ENCODE measurements at regions not wholly inside any gene's neighbourhood (a gene's known extent, or its start where the extent isn't known, plus 50 kb on each side); places are given as distances from the start of the nearest gene placed in this dataset.
"Not testable (repeated sequence)": the region's sequence is repeated elsewhere in the genome, so short reads cannot be mapped to it uniquely, and the experiment has no call there.

DNA sequence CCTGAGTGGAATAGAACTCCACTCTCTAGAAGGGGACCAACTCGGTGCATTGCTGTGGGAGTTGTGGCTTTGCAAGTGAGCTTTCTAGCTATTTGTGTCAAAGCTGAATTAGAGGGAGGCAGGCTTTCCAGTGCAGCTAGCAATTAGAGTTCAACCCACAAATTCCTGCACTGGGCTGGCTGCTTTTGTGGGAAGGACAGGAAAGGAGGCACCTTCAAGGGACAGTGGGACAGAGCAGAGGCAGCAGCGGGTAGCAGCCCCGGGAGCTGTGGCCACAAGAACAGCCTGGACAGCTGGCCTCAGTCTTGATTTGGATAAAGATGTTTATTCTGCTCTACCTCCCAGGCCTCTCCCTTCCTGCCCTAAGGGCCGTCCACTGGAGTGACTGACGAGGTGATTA lies 83.7 kb upstream of the SLIT3 start:
- Histone ChIP-seq H3K36me3 (ENCODE audit: insufficient read depth, low read depth, low read length) (no peaks in the 10 kb centered on the region), H3K27me3 (ENCODE audit: insufficient read depth, low read length) (no peaks in the 10 kb centered on the region), H3K4me1 (ENCODE audit: insufficient read depth, low read length) (no peaks in the 10 kb centered on the region), H3K9ac (ENCODE audit: low read depth, low read length) (no peak overlapping the region), H3K4me3 (ENCODE audit: low read length) (no peak overlapping the region), H3K27ac (ENCODE audit: low read length) (no peak overlapping the region), H3K9me3 (ENCODE audit: insufficient read depth, low read depth, low read length) (no peaks in the 10 kb centered on the region)

DNA sequence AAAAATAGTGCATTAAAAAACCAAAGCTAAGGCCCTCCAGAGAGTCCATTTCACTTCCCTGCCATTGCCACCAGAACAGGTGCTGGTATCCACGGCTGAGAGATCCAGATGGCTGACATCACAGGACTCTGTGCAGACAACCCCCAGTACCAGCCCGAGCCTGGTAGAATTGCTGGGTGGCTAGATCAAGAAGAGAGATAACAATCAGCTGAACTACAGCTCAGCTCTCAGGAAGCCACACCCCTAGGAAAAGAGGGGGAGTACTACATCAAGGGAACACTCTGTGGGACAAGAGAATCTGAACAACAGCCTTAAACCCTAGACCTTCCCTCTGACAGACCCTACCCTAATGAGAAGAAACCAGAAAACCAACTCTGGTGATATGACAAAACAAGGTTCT lies 73.8 kb upstream of the SLIT3 start:
- H3K27ac ChIP-seq (ENCODE audit: low read length): no peak overlapping the region
- H3K27me3 ChIP-seq (ENCODE audit: insufficient read depth, low read length): no peaks in the 10 kb centered on the region
- H3K9me3 ChIP-seq (ENCODE audit: insufficient read depth, low read depth, low read length): no peaks in the 10 kb centered on the region
- H3K4me3 ChIP-seq (ENCODE audit: low read length): no peak overlapping the region
- H3K4me1 ChIP-seq (ENCODE audit: insufficient read depth, low read length): peaks cover 6% of the 10 kb centered on the region; the same call in 1 of the 2 replicates
- H3K36me3 ChIP-seq (ENCODE audit: insufficient read depth, low read depth, low read length): no peaks in the 10 kb centered on the region
- no peak overlapping the region for H3K9ac ChIP-seq (ENCODE audit: low read depth, low read length)

DNA sequence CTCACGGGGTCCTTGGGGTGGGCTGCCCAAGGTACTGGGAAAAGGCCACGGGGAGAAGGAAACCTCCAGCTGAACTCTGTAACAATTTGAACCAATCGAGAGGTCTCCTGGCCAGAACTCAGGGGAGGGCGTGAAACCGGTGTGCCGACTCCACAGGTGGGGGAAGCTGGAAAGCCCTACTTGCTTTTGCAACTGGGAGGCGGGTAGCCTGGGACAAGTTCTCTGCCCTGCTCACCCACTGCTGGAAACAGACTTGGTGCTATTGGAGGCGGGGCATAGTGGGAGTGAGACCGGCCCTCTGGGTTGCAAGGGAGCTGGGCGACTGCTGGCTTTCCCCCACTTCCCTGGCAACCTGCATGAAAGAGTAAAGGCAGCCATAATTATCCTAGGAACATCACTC lies 73.2 kb upstream of the SLIT3 start:
- Histone ChIP-seq H3K4me1 (ENCODE audit: insufficient read depth, low read length) (peaks cover 6% of the 10 kb centered on the region; the same call in 1 of the 2 replicates), H3K27ac (ENCODE audit: low read length) (no peak overlapping the region), H3K9me3 (ENCODE audit: insufficient read depth, low read depth, low read length) (no peaks in the 10 kb centered on the region), H3K4me3 (ENCODE audit: low read length) (no peak overlapping the region), H3K27me3 (ENCODE audit: insufficient read depth, low read length) (no peaks in the 10 kb centered on the region), H3K9ac (ENCODE audit: low read depth, low read length) (no peak overlapping the region), H3K36me3 (ENCODE audit: insufficient read depth, low read depth, low read length) (no peaks in the 10 kb centered on the region)

DNA sequence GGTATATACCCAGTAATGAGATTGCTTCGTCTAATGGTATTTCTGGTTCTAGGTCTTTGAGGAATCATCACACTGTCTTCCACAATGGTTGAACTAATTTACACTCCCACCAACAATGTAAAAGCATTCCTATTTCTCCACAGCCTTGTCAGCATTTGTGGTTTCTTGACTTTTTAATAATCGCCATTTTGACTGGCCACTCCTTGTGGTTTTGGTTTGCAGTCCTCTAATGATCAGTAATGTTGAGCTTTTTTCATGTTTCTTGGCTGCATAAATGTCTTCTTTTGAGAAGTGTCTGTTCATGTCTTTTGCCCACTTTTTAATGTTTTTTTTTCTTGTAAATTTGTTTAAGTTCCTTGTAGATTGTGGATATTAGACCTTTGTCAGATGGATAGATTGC lies 70.9 kb upstream of the SLIT3 start:
- not testable (repeated sequence) for H3K27ac ChIP-seq (ENCODE audit: low read length); H3K4me3 ChIP-seq (ENCODE audit: low read length); H3K36me3 ChIP-seq (ENCODE audit: insufficient read depth, low read depth, low read length); H3K4me1 ChIP-seq (ENCODE audit: insufficient read depth, low read length); H3K27me3 ChIP-seq (ENCODE audit: insufficient read depth, low read length); H3K9ac ChIP-seq (ENCODE audit: low read depth, low read length); H3K9me3 ChIP-seq (ENCODE audit: insufficient read depth, low read depth, low read length)

DNA sequence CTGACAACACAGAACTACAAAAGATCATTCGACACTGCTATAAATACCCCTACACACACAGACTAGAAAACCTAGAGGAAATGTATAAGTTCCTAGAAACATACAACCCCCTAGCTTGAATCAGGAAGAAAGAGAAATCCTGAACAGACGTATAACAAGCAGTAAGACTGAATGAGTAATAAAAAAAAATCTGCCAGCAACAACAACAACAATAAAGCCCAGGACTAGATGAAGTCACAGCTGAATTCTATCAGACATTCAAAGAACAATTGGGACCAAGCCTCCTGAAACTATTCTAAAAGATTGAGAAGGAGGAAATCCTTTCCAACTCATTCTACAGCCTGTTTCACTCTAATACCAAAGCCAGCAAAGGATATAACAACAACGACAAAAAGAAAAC lies 68.2 kb upstream of the SLIT3 start:
- Histone ChIP-seq H3K4me3 (ENCODE audit: low read length) (no peak overlapping the region), H3K27ac (ENCODE audit: low read length) (no peak overlapping the region), H3K36me3 (ENCODE audit: insufficient read depth, low read depth, low read length) (no peaks in the 10 kb centered on the region), H3K27me3 (ENCODE audit: insufficient read depth, low read length) (no peaks in the 10 kb centered on the region), H3K9me3 (ENCODE audit: insufficient read depth, low read depth, low read length) (no peaks in the 10 kb centered on the region), H3K4me1 (ENCODE audit: insufficient read depth, low read length) (no peaks in the 10 kb centered on the region), H3K9ac (ENCODE audit: low read depth, low read length) (no peak overlapping the region)

DNA sequence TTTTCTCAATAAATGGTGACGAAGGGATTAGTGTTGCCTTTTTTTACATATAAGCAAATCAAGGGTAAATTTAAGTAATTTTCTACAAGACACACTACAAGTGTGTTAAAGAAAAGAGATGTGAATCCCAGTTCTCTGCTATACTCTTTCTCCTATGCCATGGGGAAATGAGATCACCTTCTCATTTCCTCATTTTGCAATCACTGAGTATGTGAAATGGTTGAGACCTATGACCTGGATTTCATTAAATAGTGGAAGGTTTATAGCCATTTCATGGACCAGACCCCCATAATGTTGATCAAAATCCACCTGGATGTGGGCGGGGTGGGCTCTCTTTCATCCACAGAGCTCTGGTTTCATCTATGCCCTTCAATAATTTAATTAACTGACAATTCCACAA lies 66.9 kb upstream of the SLIT3 start:
- Histone ChIP-seq H3K9ac (ENCODE audit: low read depth, low read length) (no peak overlapping the region), H3K4me3 (ENCODE audit: low read length) (no peak overlapping the region), H3K4me1 (ENCODE audit: insufficient read depth, low read length) (no peaks in the 10 kb centered on the region), H3K27me3 (ENCODE audit: insufficient read depth, low read length) (no peaks in the 10 kb centered on the region), H3K27ac (ENCODE audit: low read length) (no peak overlapping the region), H3K9me3 (ENCODE audit: insufficient read depth, low read depth, low read length) (no peaks in the 10 kb centered on the region), H3K36me3 (ENCODE audit: insufficient read depth, low read depth, low read length) (no peaks in the 10 kb centered on the region)

DNA sequence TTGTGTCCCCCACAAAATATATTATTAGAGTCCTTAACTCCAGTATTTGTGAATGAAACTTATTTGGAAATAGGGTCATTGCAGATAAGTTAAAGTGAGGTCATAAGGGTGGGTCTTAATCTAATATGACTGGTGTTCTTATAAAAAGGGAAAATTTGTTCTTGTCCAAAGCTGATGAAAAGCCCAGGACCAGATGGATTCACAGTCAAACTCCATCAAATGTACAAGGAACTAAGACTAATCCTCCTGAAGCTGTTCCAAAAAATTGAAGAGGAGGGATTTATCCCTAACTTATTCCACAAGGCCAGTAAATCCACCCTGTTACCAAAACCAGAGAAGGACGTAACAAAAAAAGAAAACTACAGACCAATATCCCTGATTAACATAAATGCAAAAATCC lies 56.4 kb upstream of the SLIT3 start:
- Histone ChIP-seq H3K4me1 (ENCODE audit: insufficient read depth, low read length) (no peaks in the 10 kb centered on the region), H3K4me3 (ENCODE audit: low read length) (no peak overlapping the region), H3K9me3 (ENCODE audit: insufficient read depth, low read depth, low read length) (no peaks in the 10 kb centered on the region), H3K27ac (ENCODE audit: low read length) (no peak overlapping the region), H3K36me3 (ENCODE audit: insufficient read depth, low read depth, low read length) (no peaks in the 10 kb centered on the region), H3K9ac (ENCODE audit: low read depth, low read length) (no peak overlapping the region), H3K27me3 (ENCODE audit: insufficient read depth, low read length) (no peaks in the 10 kb centered on the region)

DNA sequence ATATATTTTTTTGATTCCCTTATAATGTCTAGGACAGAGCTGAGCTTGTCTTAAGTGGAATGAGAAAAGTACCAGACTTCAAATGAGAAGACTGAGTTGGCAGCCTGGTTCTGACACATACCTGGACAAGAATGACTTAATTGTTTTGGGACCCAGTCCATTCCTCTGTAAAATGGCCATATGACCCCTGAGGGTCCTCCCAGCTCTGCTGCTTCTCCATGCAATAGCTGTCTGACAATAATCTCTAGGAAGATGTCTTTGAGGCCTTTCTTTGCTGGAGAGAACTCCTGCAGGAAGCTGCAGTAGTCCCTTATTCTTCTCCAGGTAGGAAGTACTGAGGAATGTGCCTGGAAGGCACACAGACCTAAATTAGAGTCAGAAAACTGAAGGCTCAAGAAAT lies 55.9 kb upstream of the SLIT3 start:
- Histone ChIP-seq H3K4me3 (ENCODE audit: low read length) (no peak overlapping the region), H3K27me3 (ENCODE audit: insufficient read depth, low read length) (no peaks in the 10 kb centered on the region), H3K9ac (ENCODE audit: low read depth, low read length) (no peak overlapping the region), H3K9me3 (ENCODE audit: insufficient read depth, low read depth, low read length) (no peaks in the 10 kb centered on the region), H3K36me3 (ENCODE audit: insufficient read depth, low read depth, low read length) (no peaks in the 10 kb centered on the region), H3K27ac (ENCODE audit: low read length) (no peak overlapping the region), H3K4me1 (ENCODE audit: insufficient read depth, low read length) (no peaks in the 10 kb centered on the region)

DNA sequence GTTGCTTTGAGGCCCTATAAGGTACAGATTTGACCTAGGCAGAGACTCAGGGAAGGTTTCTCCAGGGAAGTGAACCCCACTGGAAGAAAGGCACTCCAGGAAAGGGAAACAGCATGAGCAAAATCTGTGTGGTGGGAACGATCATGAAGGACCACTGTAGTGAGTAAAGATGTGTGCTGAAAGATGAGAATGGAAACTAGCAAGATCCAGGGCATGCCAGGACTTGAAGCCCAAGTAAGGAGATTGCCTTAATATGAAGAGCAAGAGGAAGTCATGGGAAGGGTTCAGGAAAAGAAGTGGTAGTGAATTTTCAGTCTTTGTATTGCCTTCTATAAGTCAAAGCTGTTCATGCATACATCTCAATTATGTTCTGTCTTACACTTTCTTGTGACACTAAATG lies 55.2 kb upstream of the SLIT3 start:
- Histone ChIP-seq H3K36me3 (ENCODE audit: insufficient read depth, low read depth, low read length) (no peaks in the 10 kb centered on the region), H3K27me3 (ENCODE audit: insufficient read depth, low read length) (no peaks in the 10 kb centered on the region), H3K4me1 (ENCODE audit: insufficient read depth, low read length) (no peaks in the 10 kb centered on the region), H3K27ac (ENCODE audit: low read length) (no peak overlapping the region), H3K9me3 (ENCODE audit: insufficient read depth, low read depth, low read length) (no peaks in the 10 kb centered on the region), H3K9ac (ENCODE audit: low read depth, low read length) (no peak overlapping the region), H3K4me3 (ENCODE audit: low read length) (no peak overlapping the region)

DNA sequence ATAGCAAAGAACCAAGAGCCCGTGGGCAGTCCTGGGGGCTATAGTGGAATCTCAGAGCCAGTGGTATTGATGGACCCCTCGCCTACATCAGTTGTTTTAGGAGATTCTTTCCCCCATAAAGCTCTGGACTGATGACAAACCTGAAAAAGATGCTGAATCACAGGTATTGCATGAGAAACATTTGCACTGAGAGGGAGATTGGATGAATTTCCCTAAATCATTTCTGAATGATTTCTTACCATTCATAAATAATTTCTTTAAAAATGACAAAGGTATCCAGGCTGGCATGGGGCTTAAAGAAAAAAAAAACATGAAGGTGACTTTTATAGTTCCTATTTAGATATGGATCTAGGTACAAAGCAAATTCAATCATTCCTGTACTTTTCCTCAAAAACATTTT lies 54.0 kb upstream of the SLIT3 start:
- Histone ChIP-seq H3K27ac (ENCODE audit: low read length) (no peak overlapping the region), H3K27me3 (ENCODE audit: insufficient read depth, low read length) (no peaks in the 10 kb centered on the region), H3K4me3 (ENCODE audit: low read length) (no peak overlapping the region), H3K36me3 (ENCODE audit: insufficient read depth, low read depth, low read length) (no peaks in the 10 kb centered on the region), H3K4me1 (ENCODE audit: insufficient read depth, low read length) (no peaks in the 10 kb centered on the region), H3K9ac (ENCODE audit: low read depth, low read length) (no peak overlapping the region), H3K9me3 (ENCODE audit: insufficient read depth, low read depth, low read length) (no peaks in the 10 kb centered on the region)

DNA sequence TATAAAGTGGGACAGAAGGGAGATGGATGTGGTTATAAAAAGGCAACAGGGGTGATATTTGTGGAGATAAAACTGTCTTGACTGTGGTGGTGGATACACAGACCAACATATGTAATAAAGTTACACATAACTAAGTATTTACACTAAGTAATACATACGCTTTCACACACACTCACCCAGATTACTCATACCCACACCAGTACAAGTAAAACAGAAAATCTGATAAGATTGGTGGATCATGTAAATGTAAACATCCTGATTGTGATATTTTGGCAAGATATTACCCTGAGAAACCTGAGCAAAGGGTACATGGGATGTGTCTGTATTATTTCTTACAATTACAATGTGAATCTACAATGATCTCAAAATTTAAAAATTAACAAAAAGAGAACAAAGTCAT lies 53.3 kb upstream of the SLIT3 start:
- Histone ChIP-seq H3K4me1 (ENCODE audit: insufficient read depth, low read length) (no peaks in the 10 kb centered on the region), H3K4me3 (ENCODE audit: low read length) (no peak overlapping the region), H3K27me3 (ENCODE audit: insufficient read depth, low read length) (no peaks in the 10 kb centered on the region), H3K9me3 (ENCODE audit: insufficient read depth, low read depth, low read length) (no peaks in the 10 kb centered on the region), H3K27ac (ENCODE audit: low read length) (no peak overlapping the region), H3K9ac (ENCODE audit: low read depth, low read length) (no peak overlapping the region), H3K36me3 (ENCODE audit: insufficient read depth, low read depth, low read length) (no peaks in the 10 kb centered on the region)

DNA sequence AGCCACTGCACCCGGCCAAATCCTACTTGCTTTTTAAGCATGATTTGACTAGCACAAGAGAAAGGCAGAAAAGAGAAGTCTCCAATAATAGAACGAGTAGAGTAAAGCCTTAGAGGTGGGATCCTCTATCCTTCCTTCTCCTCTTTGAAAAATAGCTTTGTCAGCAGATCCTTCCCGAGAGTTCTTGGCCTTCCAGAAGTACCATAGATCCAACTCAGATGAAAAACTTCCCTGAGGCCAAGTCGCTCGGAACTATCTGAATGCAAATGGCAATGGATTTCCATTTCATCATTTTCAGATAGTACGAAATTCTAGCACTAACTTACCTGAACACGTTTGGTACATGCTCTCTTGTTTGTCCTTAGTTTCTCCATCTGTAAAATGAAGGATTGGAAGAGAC lies 52.0 kb upstream of the SLIT3 start:
- Histone ChIP-seq H3K27me3 (ENCODE audit: insufficient read depth, low read length) (no peaks in the 10 kb centered on the region), H3K27ac (ENCODE audit: low read length) (no peak overlapping the region), H3K9me3 (ENCODE audit: insufficient read depth, low read depth, low read length) (no peaks in the 10 kb centered on the region), H3K9ac (ENCODE audit: low read depth, low read length) (no peak overlapping the region), H3K4me1 (ENCODE audit: insufficient read depth, low read length) (no peaks in the 10 kb centered on the region), H3K4me3 (ENCODE audit: low read length) (no peak overlapping the region), H3K36me3 (ENCODE audit: insufficient read depth, low read depth, low read length) (no peaks in the 10 kb centered on the region)

DNA sequence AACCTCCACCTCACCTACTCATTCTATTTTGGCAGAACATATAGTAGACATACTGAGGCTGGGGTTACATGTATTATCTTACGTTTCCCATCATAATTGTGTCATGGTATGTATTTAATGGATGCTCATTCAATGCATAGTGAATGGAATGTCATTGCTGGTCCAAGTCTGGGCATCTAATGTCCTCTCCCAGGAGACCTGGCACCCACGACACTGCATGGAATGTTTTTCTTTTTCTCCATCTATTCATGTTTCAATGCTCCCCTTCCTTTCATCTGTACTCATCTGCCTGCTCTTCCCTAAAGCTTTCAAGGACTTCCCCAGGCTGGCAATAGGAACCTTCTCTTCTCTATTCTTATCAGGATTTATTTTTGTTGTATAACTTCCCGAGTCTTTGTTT lies 50.8 kb upstream of the SLIT3 start:
- Histone ChIP-seq H3K9me3 (ENCODE audit: insufficient read depth, low read depth, low read length) (no peaks in the 10 kb centered on the region), H3K4me1 (ENCODE audit: insufficient read depth, low read length) (no peaks in the 10 kb centered on the region), H3K36me3 (ENCODE audit: insufficient read depth, low read depth, low read length) (no peaks in the 10 kb centered on the region), H3K27me3 (ENCODE audit: insufficient read depth, low read length) (no peaks in the 10 kb centered on the region), H3K27ac (ENCODE audit: low read length) (no peak overlapping the region), H3K9ac (ENCODE audit: low read depth, low read length) (no peak overlapping the region), H3K4me3 (ENCODE audit: low read length) (no peak overlapping the region)
